ENCODE measurements at regions not wholly inside any gene's neighbourhood (a gene's known extent, or its start where the extent isn't known, plus 50 kb on each side); places are given as distances from the start of the nearest gene placed in this dataset.

DNA sequence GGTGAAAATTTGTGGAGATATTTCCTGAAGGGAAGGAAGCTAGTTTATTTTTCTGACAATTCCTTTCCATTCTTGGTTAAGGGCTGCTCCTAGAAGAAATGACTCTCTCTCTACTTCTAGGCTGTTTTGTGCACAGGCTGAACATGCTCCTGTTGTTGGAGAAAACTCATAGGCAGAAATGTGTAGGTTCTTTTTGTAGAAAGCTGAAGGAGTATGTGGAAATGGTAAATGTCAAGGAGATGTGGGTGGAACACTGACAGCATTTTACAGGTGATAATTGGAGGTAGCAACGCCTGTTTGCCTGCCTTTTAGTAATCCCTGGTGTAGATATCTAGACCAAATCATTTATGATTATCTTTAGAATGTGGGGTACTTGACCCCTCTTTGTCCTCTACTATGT is 322.2 kb upstream of the TBC1D5 start:
- Histone ChIP-seq H3K9me3 (no peaks in the 10 kb centered on the region), H3K4me1 (no peaks in the 10 kb centered on the region), H3K27me3 (no peaks in the 10 kb centered on the region), H3K36me3 (no peaks in the 10 kb centered on the region), H3K4me3 (ENCODE audit: low read depth, low read length) (no peak overlapping the region)
- DNase-seq, result no peak
- TF ChIP-seq, protein P1, sequence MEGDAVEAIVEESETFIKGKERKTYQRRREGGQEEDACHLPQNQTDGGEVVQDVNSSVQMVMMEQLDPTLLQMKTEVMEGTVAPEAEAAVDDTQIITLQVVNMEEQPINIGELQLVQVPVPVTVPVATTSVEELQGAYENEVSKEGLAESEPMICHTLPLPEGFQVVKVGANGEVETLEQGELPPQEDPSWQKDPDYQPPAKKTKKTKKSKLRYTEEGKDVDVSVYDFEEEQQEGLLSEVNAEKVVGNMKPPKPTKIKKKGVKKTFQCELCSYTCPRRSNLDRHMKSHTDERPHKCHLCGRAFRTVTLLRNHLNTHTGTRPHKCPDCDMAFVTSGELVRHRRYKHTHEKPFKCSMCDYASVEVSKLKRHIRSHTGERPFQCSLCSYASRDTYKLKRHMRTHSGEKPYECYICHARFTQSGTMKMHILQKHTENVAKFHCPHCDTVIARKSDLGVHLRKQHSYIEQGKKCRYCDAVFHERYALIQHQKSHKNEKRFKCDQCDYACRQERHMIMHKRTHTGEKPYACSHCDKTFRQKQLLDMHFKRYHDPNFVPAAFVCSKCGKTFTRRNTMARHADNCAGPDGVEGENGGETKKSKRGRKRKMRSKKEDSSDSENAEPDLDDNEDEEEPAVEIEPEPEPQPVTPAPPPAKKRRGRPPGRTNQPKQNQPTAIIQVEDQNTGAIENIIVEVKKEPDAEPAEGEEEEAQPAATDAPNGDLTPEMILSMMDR (IDR thresholded peaks at IDR 0.05; ENCODE audit: low read depth, low read length), result no peak

DNA sequence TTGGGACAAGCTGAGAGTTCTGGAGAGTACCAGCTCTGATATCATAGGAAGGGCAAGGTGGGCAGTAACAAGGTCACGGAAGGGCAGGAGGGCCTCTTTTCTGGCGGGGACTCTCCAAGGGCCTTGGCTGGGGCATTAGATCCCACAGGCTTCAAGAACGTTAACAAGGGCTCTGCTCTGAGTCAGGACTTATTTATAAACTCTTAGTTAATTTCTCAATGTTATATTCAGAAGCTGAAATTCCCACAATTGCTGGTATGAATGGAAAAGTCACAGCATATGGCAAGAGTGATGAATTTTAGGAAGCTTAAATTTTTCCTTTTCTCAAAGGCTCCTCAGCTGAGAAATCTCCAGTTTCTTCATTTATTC is 320.2 kb upstream of the TBC1D5 start:
- Histone ChIP-seq H3K4me3 (ENCODE audit: low read depth, low read length) (no peak overlapping the region), H3K36me3 (no peaks in the 10 kb centered on the region), H3K4me1 (no peaks in the 10 kb centered on the region), H3K9me3 (no peaks in the 10 kb centered on the region), H3K27me3 (no peaks in the 10 kb centered on the region)
- TF ChIP-seq, protein P1 (IDR thresholded peaks at IDR 0.05; ENCODE audit: low read depth, low read length), result no peak
- DNase-seq, result no peak

DNA sequence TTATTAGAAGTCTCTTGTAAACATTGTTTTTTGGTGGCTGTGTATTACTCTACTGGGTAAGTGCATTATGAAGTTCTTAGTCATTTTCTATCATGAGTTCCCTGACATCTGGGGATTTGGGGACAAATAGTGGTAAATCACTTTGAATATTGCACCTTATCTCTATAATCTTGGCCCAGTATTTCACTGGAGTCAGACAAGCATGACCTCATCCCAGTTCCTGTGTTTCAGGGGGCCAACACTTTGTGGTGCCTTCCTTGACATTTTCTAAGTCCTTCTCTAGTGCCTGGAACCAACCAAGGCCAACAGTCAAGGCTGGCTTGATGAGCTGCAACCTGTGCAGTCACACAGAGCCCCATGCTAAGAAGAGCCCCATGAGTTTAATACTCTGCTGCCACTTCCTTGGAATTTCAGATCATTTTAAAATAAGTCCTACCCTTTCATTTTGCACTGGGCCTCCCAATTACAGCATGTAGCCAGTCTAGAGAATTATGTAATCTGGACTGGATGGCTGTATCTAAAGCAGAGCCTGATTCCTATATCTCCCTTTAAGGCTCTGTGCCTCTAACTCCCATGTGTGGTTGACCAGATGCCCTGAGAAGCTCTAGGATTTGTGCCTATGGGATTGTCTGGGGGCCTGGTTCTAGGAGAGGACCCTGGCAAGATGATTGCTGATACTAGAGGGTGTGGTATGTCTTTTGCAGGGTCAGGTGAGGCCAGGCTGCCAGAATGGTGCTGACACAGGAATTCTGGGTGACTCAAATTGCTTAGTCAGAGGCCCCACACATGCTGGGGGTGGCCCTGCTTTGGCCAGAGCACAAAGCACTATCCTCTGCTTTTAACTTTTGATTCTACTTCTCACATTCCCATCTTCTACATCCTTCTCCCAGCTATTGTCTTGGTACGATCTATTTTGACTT is 319.6 kb upstream of the TBC1D5 start:
- DNase-seq, result no peak
- Histone ChIP-seq H3K4me1 (no peaks in the 10 kb centered on the region), H3K9me3 (no peaks in the 10 kb centered on the region), H3K4me3 (ENCODE audit: low read depth, low read length) (no peak overlapping the region), H3K27me3 (no peaks in the 10 kb centered on the region), H3K36me3 (no peaks in the 10 kb centered on the region)
- TF ChIP-seq, protein P1 (IDR thresholded peaks at IDR 0.05; ENCODE audit: low read depth, low read length), result no peak

DNA sequence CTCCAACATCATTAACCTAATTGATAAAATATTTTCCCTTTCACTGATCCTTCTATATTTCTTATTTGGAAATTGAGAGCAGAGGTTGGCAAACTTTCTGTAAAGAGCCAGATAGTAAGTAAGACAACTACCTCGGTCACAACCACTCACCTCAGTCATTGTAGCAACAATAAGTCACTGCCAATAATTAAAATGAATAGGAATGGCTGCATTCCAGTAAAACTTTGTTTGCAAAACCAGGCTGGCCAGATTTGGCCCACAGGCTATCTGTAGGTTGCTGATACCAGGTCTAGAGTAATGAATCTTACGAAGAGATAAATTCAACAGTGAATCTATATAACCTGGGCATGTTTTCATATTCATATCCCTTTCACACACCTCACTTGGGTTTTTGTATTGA is 316.2 kb upstream of the TBC1D5 start:
- no peak for DNase-seq
- Histone ChIP-seq H3K36me3 (no peaks in the 10 kb centered on the region), H3K27me3 (no peaks in the 10 kb centered on the region), H3K9me3 (no peaks in the 10 kb centered on the region), H3K4me1 (no peaks in the 10 kb centered on the region), H3K4me3 (ENCODE audit: low read depth, low read length) (no peak overlapping the region)
- TF ChIP-seq, protein P1 (IDR thresholded peaks at IDR 0.05; ENCODE audit: low read depth, low read length), result no peak

DNA sequence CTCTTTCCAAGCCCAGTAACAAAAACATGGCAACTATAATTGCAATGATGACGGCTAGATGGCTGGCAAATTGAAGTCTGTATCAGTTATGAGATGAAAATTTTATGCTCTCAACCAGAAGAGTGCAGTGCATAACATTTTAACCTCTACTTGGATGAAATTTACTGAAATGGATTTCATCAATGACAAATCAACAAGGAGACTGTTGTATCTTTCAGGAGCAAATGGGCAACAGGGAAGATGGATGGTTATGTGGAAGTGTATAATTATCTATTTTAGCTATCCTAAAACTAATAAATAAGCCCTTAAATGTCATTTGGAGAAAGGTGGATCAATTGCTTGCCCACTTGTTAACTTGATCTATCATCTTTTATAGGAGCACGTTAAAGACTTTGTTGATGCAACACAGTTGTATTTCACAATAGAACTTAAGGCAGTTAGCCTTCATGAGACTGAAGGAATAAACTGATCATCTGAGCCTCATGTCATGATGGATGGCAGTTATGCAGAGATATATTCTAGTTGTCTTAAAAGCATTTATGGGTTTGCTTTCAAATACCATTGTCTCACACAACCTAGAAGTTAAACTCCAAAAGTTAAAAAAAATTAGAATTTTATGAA is 315.1 kb upstream of the TBC1D5 start:
- Histone ChIP-seq H3K4me3 (ENCODE audit: low read depth, low read length) (no peak overlapping the region), H3K27me3 (no peaks in the 10 kb centered on the region), H3K36me3 (no peaks in the 10 kb centered on the region), H3K9me3 (no peaks in the 10 kb centered on the region), H3K4me1 (no peaks in the 10 kb centered on the region)
- DNase-seq, result no peak
- TF ChIP-seq, protein P1 (IDR thresholded peaks at IDR 0.05; ENCODE audit: low read depth, low read length), result no peak

DNA sequence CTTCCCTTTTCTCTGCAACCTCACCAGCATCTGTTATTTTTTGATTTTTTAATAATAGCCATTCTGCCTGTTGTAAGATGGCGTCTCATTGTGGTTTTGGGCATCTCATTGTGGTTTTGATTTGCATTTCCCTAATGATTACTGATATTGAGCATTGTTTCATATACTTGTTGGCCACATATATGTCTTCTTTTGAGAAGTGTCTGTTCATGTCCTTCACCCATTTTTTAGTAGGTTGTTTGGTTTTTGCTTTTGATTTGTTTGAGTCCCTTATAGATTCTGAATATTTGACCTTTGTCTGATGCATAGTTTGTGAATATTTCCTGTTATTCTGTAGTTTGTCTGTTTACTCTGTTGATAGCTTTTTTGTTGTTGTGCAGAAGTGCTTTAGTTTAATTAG is 312.2 kb upstream of the TBC1D5 start:
- Histone ChIP-seq H3K36me3 (no peaks in the 10 kb centered on the region), H3K9me3 (no peaks in the 10 kb centered on the region), H3K27me3 (no peaks in the 10 kb centered on the region), H3K4me1 (no peaks in the 10 kb centered on the region), H3K4me3 (ENCODE audit: low read depth, low read length) (no peak overlapping the region)
- DNase-seq, result no peak
- TF ChIP-seq, protein P1 (IDR thresholded peaks at IDR 0.05; ENCODE audit: low read depth, low read length), result no peak
